ENCODE measurements at regions not wholly inside any gene's neighbourhood (a gene's known extent, or its start where the extent isn't known, plus 50 kb on each side); places are given as distances from the start of the nearest gene placed in this dataset.
A peak's percentile ranks its signal among the peaks of the same experiment; 100 is the strongest.

- Histone ChIP-seq H3K36me3 (no peaks in the 10 kb centered on the region), H3K27ac (no peak overlapping the region), H3K9me3 (peaks cover 0 to 10% (median 0%) of the 10 kb centered on the region in 12 donors), H3K4me1 (peaks cover 0 to 28% (median 0%) of the 10 kb centered on the region in 12 donors), H3K27me3 (no peaks in the 10 kb centered on the region), H3K4me3 (no peak overlapping the region)
- WGBS, 4 donors: 67 to 75% (median 70%) methylated on average over 1 of the region's 1 CpG
- no peak for TF ChIP-seq POLR2A (IDR thresholded peaks at IDR 0.05)
- ATAC-seq (no peak), DNase-seq (no peak)
- intact Hi-C loops (cut with DNase I): no loop called here
Observed at GRCh38 chr5:124461157-124461556, 285.3 kb downstream of the ZNF608 start.

- 84 to 94% (median 91%) methylated on average over 3 of the region's 3 CpGs for WGBS, 4 donors
- TF ChIP-seq, protein P1, sequence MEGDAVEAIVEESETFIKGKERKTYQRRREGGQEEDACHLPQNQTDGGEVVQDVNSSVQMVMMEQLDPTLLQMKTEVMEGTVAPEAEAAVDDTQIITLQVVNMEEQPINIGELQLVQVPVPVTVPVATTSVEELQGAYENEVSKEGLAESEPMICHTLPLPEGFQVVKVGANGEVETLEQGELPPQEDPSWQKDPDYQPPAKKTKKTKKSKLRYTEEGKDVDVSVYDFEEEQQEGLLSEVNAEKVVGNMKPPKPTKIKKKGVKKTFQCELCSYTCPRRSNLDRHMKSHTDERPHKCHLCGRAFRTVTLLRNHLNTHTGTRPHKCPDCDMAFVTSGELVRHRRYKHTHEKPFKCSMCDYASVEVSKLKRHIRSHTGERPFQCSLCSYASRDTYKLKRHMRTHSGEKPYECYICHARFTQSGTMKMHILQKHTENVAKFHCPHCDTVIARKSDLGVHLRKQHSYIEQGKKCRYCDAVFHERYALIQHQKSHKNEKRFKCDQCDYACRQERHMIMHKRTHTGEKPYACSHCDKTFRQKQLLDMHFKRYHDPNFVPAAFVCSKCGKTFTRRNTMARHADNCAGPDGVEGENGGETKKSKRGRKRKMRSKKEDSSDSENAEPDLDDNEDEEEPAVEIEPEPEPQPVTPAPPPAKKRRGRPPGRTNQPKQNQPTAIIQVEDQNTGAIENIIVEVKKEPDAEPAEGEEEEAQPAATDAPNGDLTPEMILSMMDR (IDR thresholded peaks at IDR 0.05): no peak
- no peak for TF ChIP-seq POLR2A (IDR thresholded peaks at IDR 0.05)
- Histone ChIP-seq H3K4me3 (no peak overlapping the region), H3K9me3 (peaks cover 0 to 10% (median 0%) of the 10 kb centered on the region in 12 donors), H3K27me3 (no peaks in the 10 kb centered on the region), H3K27ac (no peak overlapping the region), H3K4me1 (peaks cover 0 to 28% (median 0%) of the 10 kb centered on the region in 12 donors), H3K36me3 (no peaks in the 10 kb centered on the region)
- DNase-seq (no peak), ATAC-seq (no peak)
- intact Hi-C loops (cut with DNase I): no loop called here
Observed at GRCh38 chr5:124460642-124461041, 285.8 kb downstream of the ZNF608 start.

DNA sequence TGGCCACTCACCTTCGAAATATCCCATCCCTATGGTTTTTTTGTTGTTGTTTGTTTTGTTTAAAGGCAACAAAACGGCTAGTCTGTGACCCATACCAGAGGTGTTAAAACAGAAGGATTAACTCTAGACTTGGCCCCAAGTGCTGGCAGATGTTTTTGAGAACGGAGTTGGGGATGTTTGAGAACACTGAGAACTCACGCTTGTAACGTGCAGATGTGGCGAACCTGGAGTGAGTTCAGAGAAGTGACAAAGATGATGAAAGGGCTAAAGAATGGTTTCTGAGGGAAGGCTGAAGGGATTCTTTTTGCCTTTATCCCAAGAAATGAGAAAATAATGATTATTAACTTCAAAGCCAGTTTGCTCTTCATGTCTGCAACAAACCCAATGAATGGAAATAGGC lies 286.5 kb downstream of the ZNF608 start:
- ATAC-seq (peak in 1 of 4 donors; percentile 45), DNase-seq (no peak)
- Histone ChIP-seq H3K27ac (no peak overlapping the region), H3K4me3 (no peak overlapping the region), H3K27me3 (no peaks in the 10 kb centered on the region), H3K9me3 (peaks cover 0 to 10% (median 0%) of the 10 kb centered on the region in 12 donors), H3K36me3 (no peaks in the 10 kb centered on the region), H3K4me1 (peaks cover 0 to 28% (median 0%) of the 10 kb centered on the region in 12 donors)
- intact Hi-C loops (cut with DNase I): no loop called here
- 88 to 90% (median 88%) methylated on average over 6 of the region's 6 CpGs for WGBS, 4 donors
- TF ChIP-seq, protein P1 (IDR thresholded peaks at IDR 0.05): no peak
- no peak for TF ChIP-seq POLR2A (IDR thresholded peaks at IDR 0.05)

- H3K36me3 ChIP-seq: no peaks in the 10 kb centered on the region
- WGBS, 4 donors: 79 to 91% (median 89%) methylated on average over 1 of the region's 1 CpG
- no peak for ATAC-seq
- peaks cover 0 to 10% (median 0%) of the 10 kb centered on the region in 12 donors for H3K9me3 ChIP-seq
- intact Hi-C loops (cut with DNase I): no loop called here
- TF ChIP-seq, protein P1 (IDR thresholded peaks at IDR 0.05): no peak
- no peak for TF ChIP-seq POLR2A (IDR thresholded peaks at IDR 0.05)
- DNase-seq: no peak
- no peaks in the 10 kb centered on the region for H3K27me3 ChIP-seq
- peaks cover 0 to 22% (median 0%) of the 10 kb centered on the region in 12 donors for H3K4me1 ChIP-seq
- no peak overlapping the region for H3K4me3 ChIP-seq
- H3K27ac ChIP-seq: no peak overlapping the region
Observed at GRCh38 chr5:124457901-124458300, 288.5 kb downstream of the ZNF608 start.

DNA sequence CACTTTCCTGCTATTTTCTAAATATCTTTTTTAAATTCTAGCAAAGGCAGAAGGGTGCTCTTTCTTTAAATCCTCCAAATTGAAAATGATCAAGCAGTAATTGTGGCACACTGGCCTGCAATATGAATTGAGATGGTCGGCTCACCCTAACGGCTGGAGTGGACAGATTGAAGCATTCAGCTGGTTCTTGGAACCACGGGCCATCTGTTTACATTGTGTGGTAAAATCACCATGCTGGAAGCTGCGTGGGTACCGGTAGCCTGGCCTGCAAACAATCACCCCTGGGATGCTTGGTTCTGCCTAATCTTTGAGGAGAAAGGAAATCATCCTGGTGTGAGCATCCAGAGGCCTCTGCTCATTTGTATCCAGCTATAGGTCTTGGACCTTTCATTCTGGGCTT lies 289.3 kb downstream of the ZNF608 start:
- Histone ChIP-seq H3K36me3 (no peaks in the 10 kb centered on the region), H3K4me1 (peaks cover 0 to 21% (median 0%) of the 10 kb centered on the region in 12 donors), H3K4me3 (no peak overlapping the region), H3K27me3 (no peaks in the 10 kb centered on the region), H3K27ac (no peak overlapping the region), H3K9me3 (peaks cover 0 to 10% (median 0%) of the 10 kb centered on the region in 12 donors)
- no peak for ATAC-seq
- TF ChIP-seq, protein P1 (IDR thresholded peaks at IDR 0.05): no peak
- no peak for DNase-seq
- intact Hi-C loops (cut with DNase I): no loop called here
- WGBS, 4 donors: 94 to 97% (median 95%) methylated on average over 5 of the region's 5 CpGs
